Hepatocyte (in vitro differentiated cells): ENCODE measurements at regions not wholly inside any gene's neighbourhood (a gene's known extent, or its start where the extent isn't known, plus 50 kb on each side); places are given as distances from the start of the nearest gene placed in this dataset.

ENCODE experiments used
- DNase-seq: peaks from one replicate; pipeline ENCODE4 v3.0.0-alpha.2; 2016; ENCODE audit warnings: low spot score
- H2AFZ ChIP-seq: fragments of 200-600 bp; sonication (generic); 2 replicates; pipeline ENCODE4 v1.6.0; 2016; ENCODE audit warnings: antibody characterized with exemption, mild to moderate bottlenecking
- H3K27ac ChIP-seq: fragments of 200-600 bp; sonication (generic); 2 replicates; pipeline ENCODE4 v1.5.1; 2016; ENCODE audit warnings: mild to moderate bottlenecking
- H3K27me3 ChIP-seq: fragments of 200-600 bp; sonication (generic); 2 replicates; pipeline ENCODE4 v1.6.1; 2016
- H3K36me3 ChIP-seq: fragments of 200-600 bp; sonication (generic); replicated peaks from 2 replicates; pipeline ENCODE4 v1.5.1; 2016; ENCODE audit warnings: low read depth; ENCODE audit not compliant: insufficient read depth
- H3K4me1 ChIP-seq: fragments of 200-600 bp; sonication (generic); 2 replicates; pipeline ENCODE4 v1.5.1; 2016; ENCODE audit warnings: mild to moderate bottlenecking, moderate library complexity; ENCODE audit not compliant: insufficient read depth
- H3K4me2 ChIP-seq: fragments of 200-600 bp; sonication (generic); 2 replicates; pipeline ENCODE4 v1.6.0; 2016
- H3K4me3 ChIP-seq: fragments of 200-600 bp; sonication (generic); 2 replicates; pipeline ENCODE4 v1.5.1; 2016; ENCODE audit warnings: mild to moderate bottlenecking
- H3K79me2 ChIP-seq: fragments of 200-600 bp; sonication (generic); 2 replicates; pipeline ENCODE4 v1.6.0; 2017; ENCODE audit warnings: mild to moderate bottlenecking
- H3K9me2 ChIP-seq: fragments of 200-600 bp; sonication (generic); replicated peaks from 2 replicates; pipeline ENCODE4 v1.6.0; 2017; ENCODE audit warnings: mild to moderate bottlenecking; ENCODE audit not compliant: insufficient read depth
- H3K9me3 ChIP-seq: fragments of 200-600 bp; sonication (generic); 2 replicates; pipeline ENCODE4 v1.5.1; 2016; ENCODE audit warnings: low read depth, mild to moderate bottlenecking
- H4K20me1 ChIP-seq: fragments of 200-600 bp; sonication (generic); 2 replicates; pipeline ENCODE4 v1.6.0; 2016; ENCODE audit warnings: mild to moderate bottlenecking; ENCODE audit not compliant: insufficient read depth, poor library complexity, severe bottlenecking
- EZH2 ChIP-seq: fragments of 200-600 bp; sonication (generic); IDR thresholded peaks from 2 replicates; pipeline ENCODE4 v1.6.1; 2016; ENCODE audit warnings: antibody characterized with exemption, mild to moderate bottlenecking, borderline replicate concordance
- EZH2phosphoT487 ChIP-seq: fragments of 200-600 bp; sonication (generic); IDR thresholded peaks from one replicate; pipeline ENCODE4 v1.6.1; 2018; ENCODE audit warnings: antibody characterized with exemption, mild to moderate bottlenecking, low read depth, moderate library complexity; ENCODE audit not compliant: unreplicated experiment, severe bottlenecking
- WGBS: methylation state at CpG from one replicate; pipeline ENCODE4 v1.1.6; 2016; ENCODE audit warnings: low lambda C conversion rate; ENCODE audit errors: missing lambda C conversion rate; 5-methylcytosine and 5-hydroxymethylcytosine counted together
- TF ChIP-seq, protein P1 (sequence below): fragments of 200-600 bp; sonication (generic); IDR thresholded peaks from 2 replicates; pipeline ENCODE4 v1.5.1; 2016; ENCODE audit warnings: antibody characterized with exemption, mild to moderate bottlenecking; ENCODE audit not compliant: poor library complexity

GRCh38 chr3:20334842-20335241 is 148.8 kb upstream of the SGO1 start:
- no peak for DNase-seq
- Histone ChIP-seq H3K9me2 (no peaks in the 10 kb centered on the region), H3K79me2 (no peaks in the 10 kb centered on the region), H3K36me3 (no peaks in the 10 kb centered on the region), H3K9me3 (no peaks in the 10 kb centered on the region), H3K27me3 (no peaks in the 10 kb centered on the region), H2AFZ (no peak overlapping the region), H4K20me1 (no peaks in the 10 kb centered on the region), H3K4me2 (no peak overlapping the region), H3K27ac (no peak overlapping the region), H3K4me3 (no peak overlapping the region), H3K4me1 (no peaks in the 10 kb centered on the region)
- TF ChIP-seq, protein P1, sequence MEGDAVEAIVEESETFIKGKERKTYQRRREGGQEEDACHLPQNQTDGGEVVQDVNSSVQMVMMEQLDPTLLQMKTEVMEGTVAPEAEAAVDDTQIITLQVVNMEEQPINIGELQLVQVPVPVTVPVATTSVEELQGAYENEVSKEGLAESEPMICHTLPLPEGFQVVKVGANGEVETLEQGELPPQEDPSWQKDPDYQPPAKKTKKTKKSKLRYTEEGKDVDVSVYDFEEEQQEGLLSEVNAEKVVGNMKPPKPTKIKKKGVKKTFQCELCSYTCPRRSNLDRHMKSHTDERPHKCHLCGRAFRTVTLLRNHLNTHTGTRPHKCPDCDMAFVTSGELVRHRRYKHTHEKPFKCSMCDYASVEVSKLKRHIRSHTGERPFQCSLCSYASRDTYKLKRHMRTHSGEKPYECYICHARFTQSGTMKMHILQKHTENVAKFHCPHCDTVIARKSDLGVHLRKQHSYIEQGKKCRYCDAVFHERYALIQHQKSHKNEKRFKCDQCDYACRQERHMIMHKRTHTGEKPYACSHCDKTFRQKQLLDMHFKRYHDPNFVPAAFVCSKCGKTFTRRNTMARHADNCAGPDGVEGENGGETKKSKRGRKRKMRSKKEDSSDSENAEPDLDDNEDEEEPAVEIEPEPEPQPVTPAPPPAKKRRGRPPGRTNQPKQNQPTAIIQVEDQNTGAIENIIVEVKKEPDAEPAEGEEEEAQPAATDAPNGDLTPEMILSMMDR, result no peak
- TF ChIP-seq EZH2, result no peak
- no peak for TF ChIP-seq EZH2phosphoT487
- 85% methylated on average over 2 of the region's 2 CpGs for WGBS

DNA sequence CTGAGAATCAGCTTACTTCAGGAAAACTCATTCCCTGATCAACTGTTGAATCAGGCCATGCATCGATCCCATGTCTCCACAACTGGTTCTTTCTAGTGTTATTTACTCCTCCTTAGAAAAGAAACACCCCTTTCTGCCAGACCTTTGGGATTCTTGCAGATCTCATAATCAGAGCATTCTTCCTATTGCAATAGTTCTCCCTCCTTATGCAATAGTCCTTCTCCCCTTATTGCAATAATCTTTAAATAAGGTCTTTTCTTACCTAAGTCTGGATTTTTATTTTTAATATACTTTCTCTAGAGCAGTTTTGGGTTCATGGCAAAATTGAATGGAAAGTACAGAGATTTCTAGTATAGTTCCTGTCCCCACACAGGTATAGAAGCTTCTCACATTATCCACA is 141.9 kb upstream of the SGO1 start:
- TF ChIP-seq, protein P1, result no peak
- TF ChIP-seq EZH2phosphoT487, result no peak
- no peak for TF ChIP-seq EZH2
- H3K79me2 ChIP-seq, result no peaks in the 10 kb centered on the region
- H3K4me3 ChIP-seq, result no peak overlapping the region
- 95% methylated on average over 1 of the region's 1 CpG for WGBS
- H3K4me2 ChIP-seq, result no peak overlapping the region
- H3K9me2 ChIP-seq, result no peaks in the 10 kb centered on the region
- H3K4me1 ChIP-seq, result no peaks in the 10 kb centered on the region
- no peaks in the 10 kb centered on the region for H3K36me3 ChIP-seq
- H3K27ac ChIP-seq, result no peak overlapping the region
- no peaks in the 10 kb centered on the region for H3K27me3 ChIP-seq
- DNase-seq, result no peak
- no peak overlapping the region for H2AFZ ChIP-seq
- H4K20me1 ChIP-seq, result no peaks in the 10 kb centered on the region
- no peaks in the 10 kb centered on the region for H3K9me3 ChIP-seq

GRCh38 chr3:20326541-20326940 is 140.5 kb upstream of the SGO1 start:
- no peak for DNase-seq
- no peaks in the 10 kb centered on the region for H3K79me2 ChIP-seq
- no peaks in the 10 kb centered on the region for H3K9me2 ChIP-seq
- H3K4me3 ChIP-seq, result no peak overlapping the region
- no peak for TF ChIP-seq EZH2
- TF ChIP-seq EZH2phosphoT487, result no peak
- TF ChIP-seq, protein P1, result no peak
- H4K20me1 ChIP-seq, result no peaks in the 10 kb centered on the region
- no peaks in the 10 kb centered on the region for H3K9me3 ChIP-seq
- no peak overlapping the region for H2AFZ ChIP-seq
- H3K4me2 ChIP-seq, result no peak overlapping the region
- no peaks in the 10 kb centered on the region for H3K4me1 ChIP-seq
- H3K27ac ChIP-seq, result no peak overlapping the region
- H3K27me3 ChIP-seq, result no peaks in the 10 kb centered on the region
- H3K36me3 ChIP-seq, result no peaks in the 10 kb centered on the region
- whole genome bisulfite sequencing, result 100% methylated on average over 1 of the region's 1 CpG

GRCh38 chr3:20325563-20325962 is 139.6 kb upstream of the SGO1 start:
- H3K4me1 ChIP-seq, result no peaks in the 10 kb centered on the region

More at GRCh38 chr3:20325563-20325962, 139.6 kb upstream of the SGO1 start:
- Histone ChIP-seq H3K27me3 (no peaks in the 10 kb centered on the region), H2AFZ (no peak overlapping the region), H3K36me3 (no peaks in the 10 kb centered on the region), H3K27ac (no peak overlapping the region), H3K4me2 (no peak overlapping the region), H3K79me2 (no peaks in the 10 kb centered on the region), H3K9me2 (no peaks in the 10 kb centered on the region), H3K4me3 (no peak overlapping the region), H3K9me3 (no peaks in the 10 kb centered on the region), H4K20me1 (no peaks in the 10 kb centered on the region)
- no peak for DNase-seq
- 97% methylated on average over 1 of the region's 1 CpG for WGBS
- TF ChIP-seq, protein P1, result no peak
- no peak for TF ChIP-seq EZH2phosphoT487
- no peak for TF ChIP-seq EZH2
